GM12878 (cell line): ENCODE measurements at regions not wholly inside any gene's neighbourhood (a gene's known extent, or its start where the extent isn't known, plus 50 kb on each side); places are given as distances from the start of the nearest gene placed in this dataset.

Experiments used
- CEBPB ChIP-seq, 2 experiments: fragments of 150-350 bp in 1 of 2; IDR thresholded peaks; 2 replicates each; pipeline ENCODE4 v1.6.1; 2012 to 2014; ENCODE audit warnings: low read depth in 2 of 2, low read length in 2 of 2, borderline replicate concordance in 1 of 2, inconsistent platforms in 1 of 2
- CTCF ChIP-seq, 3 experiments: IDR thresholded peaks in 2 of 3; conservative IDR thresholded peaks in 1 of 3; 2 replicates each; pipeline ENCODE4 v1.5.1; 2011; ENCODE audit warnings: low read depth in 3 of 3, low read length in 3 of 3, mild to moderate bottlenecking in 3 of 3, control low read depth in 2 of 3, moderate library complexity in 2 of 3, inconsistent platforms in 1 of 3, mixed read lengths in 1 of 3; ENCODE audit not compliant: control insufficient read depth in 2 of 3, insufficient read depth in 1 of 3; ENCODE audit errors: extremely low read depth in 1 of 3
- ESRRA ChIP-seq: IDR thresholded peaks from 2 replicates; pipeline ENCODE4 v1.6.1; 2012; ENCODE audit warnings: mild to moderate bottlenecking, low read length, improper control_type of control experiment
- EZH2 ChIP-seq: IDR thresholded peaks from 2 replicates; pipeline ENCODE4 v1.6.1; 2012; ENCODE audit warnings: low read depth, mild to moderate bottlenecking, control low read depth, inconsistent platforms, low read length, borderline replicate concordance; ENCODE audit not compliant: control insufficient read depth
- FOS ChIP-seq: IDR thresholded peaks from 3 replicates; pipeline ENCODE4 v1.6.1; 2011; ENCODE audit warnings: borderline replicate concordance; ENCODE audit not compliant: insufficient read length; ENCODE audit errors: extremely low read depth
- NFYB ChIP-seq: IDR thresholded peaks from 2 replicates; pipeline ENCODE4 v1.6.1; 2011; ENCODE audit warnings: low read depth, mild to moderate bottlenecking, low read length, improper control_type of control experiment, moderate library complexity; ENCODE audit not compliant: insufficient read depth
- PBX3 ChIP-seq: IDR thresholded peaks from 2 replicates; pipeline ENCODE4 v1.6.1; 2011; ENCODE audit warnings: mild to moderate bottlenecking, low read depth, low read length, moderate library complexity; ENCODE audit not compliant: insufficient replicate concordance
- POLR2A ChIP-seq: IDR thresholded peaks from 2 replicates; pipeline ENCODE4 v1.6.1; 2011; ENCODE audit warnings: low read depth, mild to moderate bottlenecking, low read length
- PRDM15 ChIP-seq: fragments of 450-650 bp; formaldehyde crosslinking; IDR thresholded peaks from 2 replicates; pipeline ENCODE4 v1.4.0; 2020; ENCODE audit warnings: mild to moderate bottlenecking, moderate library complexity
- REST ChIP-seq: IDR thresholded peaks from 2 replicates; pipeline ENCODE4 v1.6.1; 2012; ENCODE audit warnings: mild to moderate bottlenecking, low read depth, low read length

GRCh38 chr6:121006024-121006423, 328.3 kb downstream of the TBC1D32 start:
- TF ChIP-seq EZH2 (no peak), CTCF (IDR thresholded peaks at IDR 0.05 in 2 of 3, conservative IDR thresholded peaks at IDR 0.05 in 1 of 3; ENCODE audit: control insufficient read depth in 2 of 3, extremely low read depth in 1 of 3, insufficient read depth in 1 of 3, low read depth in 3 of 3, low read length in 3 of 3) (no peak), PBX3 (no peak), FOS (no peak), NFYB (no peak), CEBPB (IDR thresholded peaks at IDR 0.05; ENCODE audit: borderline replicate concordance in 1 of 2, low read depth in 2 of 2, low read length in 2 of 2) (no peak), REST (no peak), POLR2A (no peak), PRDM15 (CRISPR knock-in tag) (no peak), ESRRA (no peak)
